ENCODE measurements at regions not wholly inside any gene's neighbourhood (a gene's known extent, or its start where the extent isn't known, plus 50 kb on each side); places are given as distances from the start of the nearest gene placed in this dataset.

GRCh38 chr15:94887391-94887790 is 656.0 kb downstream of the MCTP2 start:
- TF ChIP-seq, protein P1, sequence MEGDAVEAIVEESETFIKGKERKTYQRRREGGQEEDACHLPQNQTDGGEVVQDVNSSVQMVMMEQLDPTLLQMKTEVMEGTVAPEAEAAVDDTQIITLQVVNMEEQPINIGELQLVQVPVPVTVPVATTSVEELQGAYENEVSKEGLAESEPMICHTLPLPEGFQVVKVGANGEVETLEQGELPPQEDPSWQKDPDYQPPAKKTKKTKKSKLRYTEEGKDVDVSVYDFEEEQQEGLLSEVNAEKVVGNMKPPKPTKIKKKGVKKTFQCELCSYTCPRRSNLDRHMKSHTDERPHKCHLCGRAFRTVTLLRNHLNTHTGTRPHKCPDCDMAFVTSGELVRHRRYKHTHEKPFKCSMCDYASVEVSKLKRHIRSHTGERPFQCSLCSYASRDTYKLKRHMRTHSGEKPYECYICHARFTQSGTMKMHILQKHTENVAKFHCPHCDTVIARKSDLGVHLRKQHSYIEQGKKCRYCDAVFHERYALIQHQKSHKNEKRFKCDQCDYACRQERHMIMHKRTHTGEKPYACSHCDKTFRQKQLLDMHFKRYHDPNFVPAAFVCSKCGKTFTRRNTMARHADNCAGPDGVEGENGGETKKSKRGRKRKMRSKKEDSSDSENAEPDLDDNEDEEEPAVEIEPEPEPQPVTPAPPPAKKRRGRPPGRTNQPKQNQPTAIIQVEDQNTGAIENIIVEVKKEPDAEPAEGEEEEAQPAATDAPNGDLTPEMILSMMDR (IDR thresholded peaks at IDR 0.05; ENCODE audit: poor library complexity, severe bottlenecking): no peak
- ATAC-seq (ENCODE audit: low read depth): peak; percentile 71; the same call in 2 of the 3 replicates
- Histone ChIP-seq H3K27ac (ENCODE audit: poor library complexity, severe bottlenecking) (no peak overlapping the region), H3K4me1 (ENCODE audit: insufficient read depth, poor library complexity, severe bottlenecking) (no peaks in the 10 kb centered on the region), H3K36me3 (ENCODE audit: low read depth) (no peaks in the 10 kb centered on the region), H3K4me3 (ENCODE audit: severe bottlenecking) (no peak overlapping the region), H3K27me3 (ENCODE audit: insufficient read depth, poor library complexity, severe bottlenecking) (no peaks in the 10 kb centered on the region), H3K9me3 (ENCODE audit: severe bottlenecking) (no peaks in the 10 kb centered on the region)
- no peak for DNase-seq (ENCODE audit: low spot score)

GRCh38 chr15:94889153-94889552 is 657.8 kb downstream of the MCTP2 start:
- H3K9me3 ChIP-seq (ENCODE audit: severe bottlenecking): no peaks in the 10 kb centered on the region
- ATAC-seq (ENCODE audit: low read depth) (no peak), DNase-seq (ENCODE audit: low spot score) (no peak)
- no peak overlapping the region for H3K27ac ChIP-seq (ENCODE audit: poor library complexity, severe bottlenecking)
- no peaks in the 10 kb centered on the region for H3K4me1 ChIP-seq (ENCODE audit: insufficient read depth, poor library complexity, severe bottlenecking)
- H3K4me3 ChIP-seq (ENCODE audit: severe bottlenecking): no peak overlapping the region
- TF ChIP-seq, protein P1 (IDR thresholded peaks at IDR 0.05; ENCODE audit: poor library complexity, severe bottlenecking): no peak
- no peaks in the 10 kb centered on the region for H3K36me3 ChIP-seq (ENCODE audit: low read depth)
- H3K27me3 ChIP-seq (ENCODE audit: insufficient read depth, poor library complexity, severe bottlenecking): no peaks in the 10 kb centered on the region

DNA sequence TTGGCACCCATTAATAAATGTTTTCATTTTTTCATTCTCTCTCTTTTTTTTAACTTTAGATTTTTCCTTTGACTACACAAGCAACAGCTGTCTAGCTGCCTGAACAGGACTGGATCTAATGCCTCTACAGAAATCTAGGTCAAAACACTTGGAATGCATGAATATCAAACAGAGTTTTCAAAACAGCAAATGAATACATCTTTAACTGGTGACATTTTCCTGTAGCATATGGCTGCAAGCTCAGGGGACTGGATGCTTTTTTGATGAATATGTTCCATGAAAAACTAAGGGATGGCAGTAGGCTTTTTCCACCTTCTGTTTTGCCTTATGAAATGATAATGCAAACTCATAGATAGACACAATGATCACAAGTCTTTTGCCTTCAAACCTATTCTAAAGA is 661.7 kb downstream of the MCTP2 start:
- no peak for ATAC-seq (ENCODE audit: low read depth)

GRCh38 chr15:94894056-94894455 is 662.7 kb downstream of the MCTP2 start:
- Histone ChIP-seq H3K9me3 (ENCODE audit: severe bottlenecking) (no peaks in the 10 kb centered on the region), H3K27ac (ENCODE audit: poor library complexity, severe bottlenecking) (no peak overlapping the region), H3K27me3 (ENCODE audit: insufficient read depth, poor library complexity, severe bottlenecking) (no peaks in the 10 kb centered on the region), H3K4me1 (ENCODE audit: insufficient read depth, poor library complexity, severe bottlenecking) (no peaks in the 10 kb centered on the region), H3K36me3 (ENCODE audit: low read depth) (no peaks in the 10 kb centered on the region), H3K4me3 (ENCODE audit: severe bottlenecking) (no peak overlapping the region)
- TF ChIP-seq, protein P1 (IDR thresholded peaks at IDR 0.05; ENCODE audit: poor library complexity, severe bottlenecking): no peak
- ATAC-seq (ENCODE audit: low read depth): no peak
- DNase-seq (ENCODE audit: low spot score): no peak

More for the DNA sequence above, 661.7 kb downstream of the MCTP2 start:
- TF ChIP-seq, protein P1 (IDR thresholded peaks at IDR 0.05; ENCODE audit: poor library complexity, severe bottlenecking): no peak
- Histone ChIP-seq H3K4me1 (ENCODE audit: insufficient read depth, poor library complexity, severe bottlenecking) (no peaks in the 10 kb centered on the region), H3K36me3 (ENCODE audit: low read depth) (no peaks in the 10 kb centered on the region), H3K27ac (ENCODE audit: poor library complexity, severe bottlenecking) (no peak overlapping the region), H3K27me3 (ENCODE audit: insufficient read depth, poor library complexity, severe bottlenecking) (no peaks in the 10 kb centered on the region), H3K9me3 (ENCODE audit: severe bottlenecking) (no peaks in the 10 kb centered on the region), H3K4me3 (ENCODE audit: severe bottlenecking) (no peak overlapping the region)
- no peak for DNase-seq (ENCODE audit: low spot score)

GRCh38 chr15:94909510-94909909 is 678.1 kb downstream of the MCTP2 start:
- Histone ChIP-seq H3K4me1 (ENCODE audit: insufficient read depth, poor library complexity, severe bottlenecking) (no peaks in the 10 kb centered on the region), H3K9me3 (ENCODE audit: severe bottlenecking) (peaks cover 2% of the 10 kb centered on the region), H3K27ac (ENCODE audit: poor library complexity, severe bottlenecking) (no peak overlapping the region), H3K36me3 (ENCODE audit: low read depth) (no peaks in the 10 kb centered on the region), H3K27me3 (ENCODE audit: insufficient read depth, poor library complexity, severe bottlenecking) (peaks cover 2% of the 10 kb centered on the region), H3K4me3 (ENCODE audit: severe bottlenecking) (no peak overlapping the region)
- 0 out of 3 replicates have a peak, but pooled peaks have one; percentile 40 for ATAC-seq (ENCODE audit: low read depth)
- DNase-seq (ENCODE audit: low spot score): no peak
- TF ChIP-seq, protein P1 (IDR thresholded peaks at IDR 0.05; ENCODE audit: poor library complexity, severe bottlenecking): no peak
